Activated T-helper 17 cell treated with anti-CD3 and anti-CD28 coated beads, Interleukin-2, amount 50 U/mL, for 72 hours (primary cell): ENCODE measurements at regions not wholly inside any gene's neighbourhood (a gene's known extent, or its start where the extent isn't known, plus 50 kb on each side); places are given as distances from the start of the nearest gene placed in this dataset.

Source experiments
- ATAC-seq: fragments of 150-1000 bp; cut with Tn5 transposase; replicated peaks from 2 replicates; pipeline ENCODE4 v1.10.0; 2021; ENCODE audit warnings: mild to moderate bottlenecking, moderate library complexity
- H3K27ac Mint-ChIP-seq: one replicate; pipeline ENCODE4 v1.8.0; 2022; ENCODE audit warnings: mixed read lengths
- H3K27me3 Mint-ChIP-seq: one replicate; pipeline ENCODE4 v1.8.0; 2022; ENCODE audit warnings: mixed read lengths
- H3K36me3 Mint-ChIP-seq: one replicate; pipeline ENCODE4 v1.8.0; 2022; ENCODE audit warnings: low read depth, mild to moderate bottlenecking, mixed read lengths
- H3K4me1 Mint-ChIP-seq: one replicate; pipeline ENCODE4 v1.8.0; 2022; ENCODE audit warnings: mixed read lengths
- H3K4me3 Mint-ChIP-seq: one replicate; pipeline ENCODE4 v1.8.0; 2022; ENCODE audit warnings: mild to moderate bottlenecking, mixed read lengths
- H3K9me3 Mint-ChIP-seq: one replicate; pipeline ENCODE4 v1.8.0; 2022; ENCODE audit warnings: mixed read lengths

DNA sequence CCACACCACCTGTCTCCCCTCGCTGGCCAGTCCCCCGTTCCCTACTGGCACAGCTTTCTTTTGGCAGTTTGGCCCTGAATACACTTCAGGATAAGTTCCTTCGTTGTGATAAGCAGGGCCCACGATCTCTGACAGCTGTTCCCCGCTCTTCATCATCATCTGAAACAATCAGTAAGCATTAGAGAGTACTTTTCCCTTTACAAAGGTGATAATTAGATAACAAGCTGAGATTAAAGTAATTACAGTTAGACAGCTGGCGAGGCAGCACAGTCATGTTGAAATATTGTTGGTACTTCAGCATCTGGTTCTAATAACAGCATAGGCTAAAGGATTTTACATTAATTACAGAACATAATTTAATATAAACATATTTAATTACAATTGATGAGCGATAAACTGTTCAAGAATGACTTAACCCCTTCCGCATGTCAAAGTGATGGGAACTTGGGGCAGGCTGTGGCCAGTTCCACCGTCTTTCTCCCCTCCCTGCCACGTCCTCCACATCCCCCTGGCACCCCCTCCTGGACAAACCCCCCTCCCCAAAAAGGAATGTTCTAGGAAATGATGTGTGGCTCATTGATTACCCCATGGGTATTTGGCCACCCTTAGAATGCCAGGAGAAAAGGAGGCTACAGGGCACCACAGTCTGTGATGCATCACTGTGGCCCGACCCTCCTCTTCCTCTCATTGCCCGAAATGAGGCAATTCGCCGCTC lies 134.9 kb downstream of the RCN1 start:
- H3K4me1 Mint-ChIP-seq: no peaks in the 10 kb centered on the region
- H3K27ac Mint-ChIP-seq: no peak overlapping the region
- H3K36me3 Mint-ChIP-seq: no peaks in the 10 kb centered on the region
- H3K4me3 Mint-ChIP-seq: no peak overlapping the region
- peaks cover 19% of the 10 kb centered on the region for H3K27me3 Mint-ChIP-seq
- H3K9me3 Mint-ChIP-seq: no peaks in the 10 kb centered on the region
- ATAC-seq: no peak

DNA sequence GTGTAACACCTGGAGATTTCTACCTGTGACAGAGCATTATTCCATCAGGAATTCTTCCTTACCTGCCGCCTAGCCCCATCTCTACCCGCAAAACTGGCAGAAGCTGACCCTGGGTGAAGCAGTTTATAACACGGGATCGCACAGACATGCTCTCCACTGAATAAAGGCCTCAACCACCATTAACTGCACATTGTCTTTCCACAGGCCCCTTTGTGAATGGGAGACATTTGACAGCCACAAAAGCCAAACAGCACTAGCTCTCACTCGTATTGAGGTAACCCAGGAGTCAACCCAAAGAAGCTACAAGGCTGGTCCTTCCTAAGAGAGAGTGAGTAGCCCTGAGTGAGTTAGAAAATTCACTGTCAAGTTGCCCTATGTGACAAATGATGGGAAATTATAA lies 135.6 kb downstream of the RCN1 start:
- Mint-ChIP-seq H3K36me3 (no peaks in the 10 kb centered on the region), H3K27ac (no peak overlapping the region), H3K9me3 (no peaks in the 10 kb centered on the region), H3K4me1 (no peaks in the 10 kb centered on the region), H3K27me3 (peaks cover 19% of the 10 kb centered on the region), H3K4me3 (no peak overlapping the region)
- no peak for ATAC-seq

DNA sequence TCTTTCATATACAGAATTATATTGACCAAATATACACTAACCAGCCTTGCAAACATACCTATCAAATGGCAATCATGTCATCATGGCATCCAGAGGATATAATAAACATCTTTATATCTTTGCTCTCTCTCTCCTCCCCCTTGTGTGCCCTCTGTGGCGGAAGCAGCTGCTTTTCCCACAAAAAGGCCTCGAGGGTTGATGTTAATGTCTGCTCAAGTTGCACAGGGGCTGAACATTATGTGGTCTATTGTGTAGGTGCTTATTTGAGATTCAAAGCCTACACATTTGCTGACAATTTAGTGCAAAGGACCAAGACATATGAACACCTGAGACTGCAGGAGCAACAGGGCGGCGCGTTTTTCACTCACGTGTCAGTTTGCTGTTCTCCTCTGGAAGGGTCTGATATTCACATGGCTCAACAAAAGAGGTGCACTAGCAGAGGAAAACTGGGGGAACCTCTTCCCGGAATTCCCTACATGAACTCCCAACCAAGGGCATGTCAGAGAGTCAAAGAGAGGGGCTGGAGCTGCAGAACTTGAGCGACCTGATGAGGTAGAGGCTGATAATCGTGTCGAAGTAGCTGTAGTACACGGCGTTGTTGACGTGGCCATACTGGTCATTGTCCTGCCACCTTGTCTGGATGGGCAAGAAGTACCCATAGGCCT lies 138.8 kb downstream of the RCN1 start:
- H3K9me3 Mint-ChIP-seq: no peaks in the 10 kb centered on the region
- H3K27ac Mint-ChIP-seq: no peak overlapping the region

DNA sequence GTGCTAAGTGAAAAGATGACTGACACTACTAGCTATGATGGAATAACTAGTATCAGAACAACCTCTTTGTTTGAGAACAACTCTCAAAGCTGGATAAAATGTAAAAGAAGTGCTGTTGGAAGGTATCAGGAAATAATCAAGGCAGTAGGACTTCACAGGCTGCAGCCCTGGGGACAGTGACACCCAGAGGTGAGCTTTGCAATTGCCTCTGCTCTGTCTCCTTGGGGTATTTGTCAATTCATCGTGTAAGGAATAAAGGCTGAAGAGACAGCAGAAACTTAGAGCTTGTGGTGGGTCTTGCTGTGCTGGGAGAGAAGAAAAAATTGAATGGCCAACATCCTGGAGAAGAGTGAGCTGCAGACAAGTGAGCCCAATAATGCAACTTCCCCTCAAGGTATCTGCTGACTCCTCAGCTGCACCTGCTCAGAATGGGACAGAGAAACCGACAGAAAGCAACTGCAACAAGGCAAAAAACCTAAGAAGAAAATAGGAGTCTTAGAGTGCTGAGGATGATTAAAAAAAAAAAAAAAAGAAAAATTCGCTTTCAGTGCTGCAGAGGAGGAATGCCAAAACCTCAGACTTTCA lies 141.1 kb downstream of the RCN1 start:
- no peaks in the 10 kb centered on the region for H3K4me1 Mint-ChIP-seq
- H3K27me3 Mint-ChIP-seq: peaks cover 38% of the 10 kb centered on the region
- peak; percentile 42 for ATAC-seq
- no peak overlapping the region for H3K4me3 Mint-ChIP-seq
- H3K36me3 Mint-ChIP-seq: no peaks in the 10 kb centered on the region
- no peak overlapping the region for H3K27ac Mint-ChIP-seq
- no peaks in the 10 kb centered on the region for H3K9me3 Mint-ChIP-seq

More for the DNA sequence above, 138.8 kb downstream of the RCN1 start:
- H3K27me3 Mint-ChIP-seq: peaks cover 29% of the 10 kb centered on the region
- no peak overlapping the region for H3K4me3 Mint-ChIP-seq
- H3K36me3 Mint-ChIP-seq: no peaks in the 10 kb centered on the region
- H3K4me1 Mint-ChIP-seq: no peaks in the 10 kb centered on the region
- no peak for ATAC-seq

DNA sequence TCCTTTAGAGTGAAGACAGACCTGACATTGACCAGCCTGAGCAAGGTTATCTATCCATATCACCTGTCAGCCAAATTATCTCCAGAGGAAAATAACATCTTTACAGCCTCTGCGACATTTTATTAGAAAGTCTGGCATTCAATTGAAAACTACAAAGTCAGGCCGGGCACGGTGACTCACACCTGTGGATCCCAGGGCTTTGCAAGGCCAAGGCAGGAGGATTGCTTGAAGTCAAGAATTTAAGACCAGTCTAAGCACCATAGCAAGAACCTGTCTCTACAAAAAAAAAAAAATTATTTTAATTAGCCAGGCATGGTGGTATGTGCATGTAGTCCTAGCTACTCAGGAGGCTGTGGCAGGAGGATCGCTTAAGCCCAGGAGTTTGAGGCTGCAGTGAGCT lies 141.6 kb downstream of the RCN1 start:
- Mint-ChIP-seq H3K4me3 (no peak overlapping the region), H3K36me3 (no peaks in the 10 kb centered on the region), H3K9me3 (no peaks in the 10 kb centered on the region), H3K4me1 (no peaks in the 10 kb centered on the region), H3K27ac (no peak overlapping the region), H3K27me3 (peaks cover 43% of the 10 kb centered on the region)
- ATAC-seq: no peak

DNA sequence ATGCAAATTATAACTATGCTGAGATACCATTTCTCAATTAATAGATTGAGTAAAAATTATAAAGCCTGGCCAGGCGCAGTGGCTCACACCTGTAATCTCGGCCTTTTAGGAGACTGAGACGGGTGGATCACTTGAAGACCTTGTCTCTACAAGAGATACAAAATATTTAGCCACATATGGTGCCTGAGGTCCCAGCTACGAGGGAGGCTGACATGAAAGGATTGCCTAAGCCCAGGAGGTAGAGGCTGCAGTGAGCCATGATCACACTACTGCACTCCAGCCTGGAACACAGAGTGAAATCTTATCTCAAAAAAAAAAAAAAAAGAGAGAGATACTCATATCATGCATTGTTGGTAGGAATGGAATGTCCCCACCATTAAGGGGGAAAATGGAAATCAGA lies 142.4 kb downstream of the RCN1 start:
- Mint-ChIP-seq H3K36me3 (no peaks in the 10 kb centered on the region), H3K27me3 (peaks cover 45% of the 10 kb centered on the region), H3K9me3 (no peaks in the 10 kb centered on the region), H3K4me3 (no peak overlapping the region), H3K27ac (no peak overlapping the region), H3K4me1 (no peaks in the 10 kb centered on the region)
- no peak for ATAC-seq

DNA sequence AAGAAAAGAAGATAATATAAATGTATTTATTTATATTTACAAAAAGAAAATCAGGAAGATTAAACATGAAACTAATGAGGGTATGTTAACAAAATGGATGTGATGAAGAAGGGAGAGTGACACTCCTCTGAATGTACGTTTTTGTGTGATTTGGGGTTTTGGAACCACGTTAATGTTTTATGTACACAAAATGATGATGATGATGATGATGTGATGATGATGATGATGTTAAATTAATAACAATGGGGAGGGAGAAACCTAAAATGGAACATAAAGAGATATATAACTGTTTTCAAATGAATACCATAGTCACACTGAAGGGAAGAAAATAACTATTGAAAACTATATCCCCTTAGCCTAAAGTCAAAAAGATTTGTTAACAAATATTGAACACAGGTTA lies 143.1 kb downstream of the RCN1 start:
- no peak overlapping the region for H3K4me3 Mint-ChIP-seq
- peaks cover 45% of the 10 kb centered on the region for H3K27me3 Mint-ChIP-seq
- no peak overlapping the region for H3K27ac Mint-ChIP-seq
- ATAC-seq: no peak
- no peaks in the 10 kb centered on the region for H3K36me3 Mint-ChIP-seq
- no peaks in the 10 kb centered on the region for H3K4me1 Mint-ChIP-seq
- no peaks in the 10 kb centered on the region for H3K9me3 Mint-ChIP-seq

DNA sequence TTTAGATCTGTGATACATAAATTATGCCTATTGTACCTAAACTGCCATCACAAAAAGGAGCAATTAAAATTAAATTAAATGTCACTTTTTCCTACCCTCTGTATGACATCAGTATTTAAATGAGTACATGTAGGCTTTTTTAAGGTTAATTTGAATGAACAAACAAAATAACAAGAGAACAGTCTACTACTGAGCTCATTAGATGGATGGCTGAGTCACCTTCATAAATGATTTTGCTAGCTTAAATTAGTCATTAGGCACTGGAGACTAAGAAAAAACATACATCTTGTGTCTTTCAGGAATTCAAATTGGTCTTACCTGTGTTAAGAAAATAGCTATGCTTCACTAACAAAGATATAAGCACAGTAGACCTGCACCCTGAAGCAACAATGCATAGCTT lies 153.6 kb downstream of the RCN1 start:
- Mint-ChIP-seq H3K36me3 (no peaks in the 10 kb centered on the region), H3K4me3 (no peak overlapping the region), H3K9me3 (no peaks in the 10 kb centered on the region), H3K27me3 (no peaks in the 10 kb centered on the region), H3K27ac (no peak overlapping the region), H3K4me1 (no peaks in the 10 kb centered on the region)
- ATAC-seq: peak; percentile 29

DNA sequence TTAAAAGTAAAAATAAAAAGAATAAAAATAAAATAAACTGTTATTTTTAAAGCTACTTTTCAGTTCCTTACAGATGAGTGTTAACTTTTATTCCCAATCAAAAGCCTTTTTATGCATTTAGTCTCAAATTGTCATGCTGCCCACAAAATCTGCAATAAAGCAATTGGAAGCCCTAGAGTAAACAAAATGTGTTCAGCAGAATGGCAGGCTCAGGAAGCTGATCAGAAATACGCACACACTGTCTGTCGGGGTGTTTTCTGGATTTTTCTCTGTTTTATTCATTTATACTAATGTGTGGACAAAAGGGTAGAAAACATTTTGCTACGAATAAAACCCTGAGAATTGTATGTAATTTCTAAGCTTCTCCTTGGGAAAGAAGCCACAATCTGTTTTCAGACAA lies 162.8 kb downstream of the RCN1 start:
- H3K27me3 Mint-ChIP-seq: peaks cover 8% of the 10 kb centered on the region
- H3K27ac Mint-ChIP-seq: no peak overlapping the region
- no peaks in the 10 kb centered on the region for H3K36me3 Mint-ChIP-seq
- no peaks in the 10 kb centered on the region for H3K9me3 Mint-ChIP-seq
- ATAC-seq: no peak
- H3K4me1 Mint-ChIP-seq: no peaks in the 10 kb centered on the region
- no peak overlapping the region for H3K4me3 Mint-ChIP-seq

DNA sequence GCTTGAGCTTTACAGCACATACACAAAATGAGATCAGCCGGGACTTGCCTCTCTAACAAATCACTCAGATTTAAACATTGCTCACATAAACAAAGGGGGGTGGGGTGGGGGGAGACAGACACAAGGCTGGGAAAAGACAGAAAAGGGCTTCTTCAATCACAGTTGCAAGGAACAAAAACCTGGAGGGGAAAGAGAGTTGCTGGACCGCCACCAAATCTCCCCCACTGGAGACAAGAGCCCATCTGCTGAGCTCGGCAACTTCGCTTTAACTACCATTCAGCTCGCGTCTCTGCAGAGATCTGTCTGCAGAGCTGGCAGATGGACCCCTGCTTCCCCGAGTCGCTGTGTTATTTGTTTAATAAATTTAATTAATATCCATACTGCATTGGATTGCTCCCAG lies 165.0 kb downstream of the RCN1 start:
- no peaks in the 10 kb centered on the region for H3K9me3 Mint-ChIP-seq
- no peaks in the 10 kb centered on the region for H3K4me1 Mint-ChIP-seq
- no peak overlapping the region for H3K27ac Mint-ChIP-seq
- H3K27me3 Mint-ChIP-seq: peaks cover 8% of the 10 kb centered on the region
- H3K4me3 Mint-ChIP-seq: no peak overlapping the region
- H3K36me3 Mint-ChIP-seq: no peaks in the 10 kb centered on the region
- no peak for ATAC-seq

DNA sequence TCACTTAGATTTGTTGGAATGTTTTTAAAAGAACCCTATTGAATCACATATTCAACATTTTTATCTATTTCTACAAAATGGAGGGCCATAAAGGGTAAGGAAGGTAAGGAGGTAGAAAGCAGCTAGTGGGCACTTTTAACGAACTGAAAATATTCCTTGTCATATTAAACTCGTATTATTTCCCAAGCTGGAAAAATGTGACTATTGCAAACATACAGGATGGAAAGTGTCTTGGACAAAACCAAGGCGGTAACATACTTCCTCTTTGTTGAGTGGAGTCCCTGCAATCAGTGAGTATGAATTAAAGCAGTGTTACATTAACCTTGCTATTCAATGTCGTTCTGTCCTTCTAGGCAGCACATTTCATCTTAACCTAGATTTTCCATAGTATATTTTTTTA lies 165.6 kb downstream of the RCN1 start:
- Mint-ChIP-seq H3K4me3 (no peak overlapping the region), H3K27ac (no peak overlapping the region), H3K27me3 (peaks cover 8% of the 10 kb centered on the region), H3K9me3 (no peaks in the 10 kb centered on the region), H3K36me3 (no peaks in the 10 kb centered on the region), H3K4me1 (no peaks in the 10 kb centered on the region)
- ATAC-seq: no peak

DNA sequence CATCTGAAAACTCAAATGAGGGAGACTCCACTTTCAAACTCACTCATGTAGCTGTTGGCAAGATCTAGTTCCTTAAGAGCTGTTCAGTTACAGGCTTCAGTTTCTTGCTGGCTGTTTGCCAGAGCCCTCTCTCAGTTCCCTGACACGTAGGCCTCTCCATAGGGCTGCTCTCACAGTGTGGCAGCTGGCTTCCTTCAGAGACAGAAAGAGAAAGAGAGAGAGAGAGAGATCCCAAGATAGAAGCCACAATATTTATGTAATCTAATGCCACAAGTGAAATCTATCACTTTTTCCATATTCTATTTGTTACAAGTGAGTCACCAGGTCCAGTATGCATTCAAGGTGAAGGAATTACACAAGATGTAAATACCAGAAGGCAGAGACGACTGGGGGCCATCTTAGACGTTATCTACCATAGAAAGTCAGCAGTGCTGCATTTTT lies 168.8 kb downstream of the RCN1 start:
- H3K9me3 Mint-ChIP-seq: no peaks in the 10 kb centered on the region
- H3K36me3 Mint-ChIP-seq: no peaks in the 10 kb centered on the region
- no peak overlapping the region for H3K27ac Mint-ChIP-seq
- peaks cover 10% of the 10 kb centered on the region for H3K27me3 Mint-ChIP-seq
- no peak for ATAC-seq
- H3K4me3 Mint-ChIP-seq: no peak overlapping the region
- no peaks in the 10 kb centered on the region for H3K4me1 Mint-ChIP-seq

DNA sequence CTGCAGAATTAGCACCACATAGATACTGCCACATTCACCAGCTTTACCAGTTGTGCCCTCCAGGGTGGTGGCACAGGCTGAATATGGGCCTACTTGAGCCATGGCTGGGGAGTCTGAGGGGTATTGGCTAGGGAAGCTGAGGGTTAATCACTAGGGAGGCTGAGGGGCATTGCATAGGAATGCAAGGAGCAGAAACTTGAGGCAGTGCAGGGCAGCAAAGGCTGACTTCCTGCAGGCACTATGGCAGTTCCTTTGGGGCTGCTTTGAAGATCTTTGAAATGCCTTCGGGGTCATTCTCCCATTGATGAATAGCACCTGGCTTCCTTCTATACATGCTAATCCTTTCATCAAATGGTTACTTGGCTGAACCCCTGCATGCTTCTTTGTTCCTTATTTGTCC lies 171.5 kb downstream of the RCN1 start:
- Mint-ChIP-seq H3K27ac (no peak overlapping the region), H3K36me3 (no peaks in the 10 kb centered on the region), H3K9me3 (no peaks in the 10 kb centered on the region), H3K4me3 (no peak overlapping the region), H3K4me1 (no peaks in the 10 kb centered on the region), H3K27me3 (peaks cover 13% of the 10 kb centered on the region)
- ATAC-seq: no peak

DNA sequence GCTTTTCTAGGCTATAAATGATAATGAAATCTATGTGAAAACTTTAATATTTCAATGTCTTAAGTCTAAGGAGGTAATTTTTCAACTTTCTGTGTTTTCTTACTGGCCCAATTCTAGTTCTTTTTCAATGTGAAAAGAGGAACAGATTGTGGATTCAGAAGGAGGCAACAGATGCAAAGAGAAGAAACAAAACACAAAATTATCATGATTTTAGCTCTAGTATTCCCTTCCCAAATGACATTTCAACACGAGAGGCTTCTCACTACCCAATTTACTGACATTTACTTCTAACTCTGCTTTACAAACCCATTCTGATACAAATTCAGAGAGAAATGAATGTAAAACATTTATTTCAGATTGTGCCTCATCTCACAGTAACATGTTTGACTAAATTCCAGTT lies 169.4 kb downstream of the WT1 start:
- Mint-ChIP-seq H3K27ac (no peak overlapping the region), H3K9me3 (no peaks in the 10 kb centered on the region)
- no peak for ATAC-seq

DNA sequence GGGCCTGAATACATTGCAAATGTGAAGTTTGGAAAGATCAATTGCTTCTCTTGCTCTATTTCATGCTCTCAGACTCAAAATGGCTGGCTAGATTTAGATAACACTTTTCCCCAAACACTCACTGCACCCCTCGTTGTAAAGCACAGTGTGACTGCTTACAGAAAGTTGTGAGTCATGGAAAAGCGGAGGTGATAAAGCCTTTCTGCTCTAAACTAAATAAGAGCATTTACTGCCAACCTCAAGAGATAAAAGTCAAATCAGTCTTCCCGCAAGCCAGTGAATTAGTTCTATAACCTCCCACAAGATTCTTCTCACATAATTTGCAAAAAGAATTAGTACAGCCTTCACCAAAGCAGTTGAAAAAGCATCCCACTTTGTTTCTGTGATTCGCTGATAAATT lies 168.7 kb downstream of the WT1 start:
- Mint-ChIP-seq H3K27ac (no peak overlapping the region), H3K4me1 (no peaks in the 10 kb centered on the region), H3K9me3 (no peaks in the 10 kb centered on the region), H3K4me3 (no peak overlapping the region), H3K36me3 (no peaks in the 10 kb centered on the region), H3K27me3 (peaks cover 23% of the 10 kb centered on the region)
- peak; percentile 46 for ATAC-seq

More for the DNA sequence above, 169.4 kb downstream of the WT1 start:
- peaks cover 22% of the 10 kb centered on the region for H3K27me3 Mint-ChIP-seq
- H3K4me3 Mint-ChIP-seq: no peak overlapping the region
- no peaks in the 10 kb centered on the region for H3K36me3 Mint-ChIP-seq
- H3K4me1 Mint-ChIP-seq: no peaks in the 10 kb centered on the region
